GM18511 (cell line): ENCODE measurements at regions not wholly inside any gene's neighbourhood (a gene's known extent, or its start where the extent isn't known, plus 50 kb on each side); places are given as distances from the start of the nearest gene placed in this dataset.

Experiments
- ATAC-seq: cut with Tn5 transposase; IDR thresholded peaks from one replicate; pipeline ENCODE4 v1.9.1; 2021; ENCODE audit warnings: mild to moderate bottlenecking, moderate library complexity; ENCODE audit not compliant: unreplicated experiment

DNA sequence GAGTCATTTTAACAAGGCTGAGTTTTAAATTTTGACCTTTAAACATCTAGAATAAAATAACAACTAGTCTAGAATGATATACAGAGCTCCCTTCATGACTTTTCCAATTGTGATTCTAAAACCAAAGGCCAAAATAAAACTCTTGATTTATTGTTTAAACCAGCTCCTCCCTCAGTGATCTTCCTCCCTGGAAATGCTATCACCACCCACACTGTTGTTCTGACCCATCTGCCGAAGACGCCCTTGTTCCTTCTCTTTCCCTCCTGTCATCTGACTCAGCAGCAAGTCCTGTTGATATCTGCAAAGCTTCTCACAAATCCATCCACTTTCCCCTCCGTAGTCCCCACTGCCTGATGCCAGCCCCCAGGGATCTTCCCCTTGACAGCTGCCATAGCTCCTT lies 231.6 kb upstream of the DYNLRB2 start:
- no peak for ATAC-seq

DNA sequence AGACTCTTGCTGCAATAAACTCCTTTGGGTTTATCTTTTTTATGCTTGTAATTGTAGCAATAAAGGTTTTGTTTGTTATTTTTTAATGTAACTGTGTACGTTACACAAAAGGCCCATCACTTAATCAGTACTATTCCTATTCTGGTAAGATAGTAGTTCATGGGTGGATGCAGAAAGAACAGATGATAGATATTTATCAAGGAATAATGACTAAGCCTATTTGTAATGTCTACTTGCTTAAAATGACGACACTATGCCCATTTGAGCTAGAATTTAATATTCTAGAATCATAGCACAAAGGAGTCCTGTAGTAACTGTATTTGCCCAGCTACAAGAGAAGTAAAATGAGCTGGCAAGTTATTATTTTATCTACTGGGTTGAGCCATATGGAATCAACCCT lies 235.4 kb upstream of the DYNLRB2 start:
- ATAC-seq, result no peak

- no peak for ATAC-seq
These were observed 237.1 kb upstream of the DYNLRB2 start for GRCh38 chr16:80303691-80304090.

GRCh38 chr16:80300876-80301275 lies 239.9 kb upstream of the DYNLRB2 start:
- no peak for ATAC-seq

- no peak for ATAC-seq
These were observed 240.3 kb upstream of the DYNLRB2 start for GRCh38 chr16:80300456-80300855.

DNA sequence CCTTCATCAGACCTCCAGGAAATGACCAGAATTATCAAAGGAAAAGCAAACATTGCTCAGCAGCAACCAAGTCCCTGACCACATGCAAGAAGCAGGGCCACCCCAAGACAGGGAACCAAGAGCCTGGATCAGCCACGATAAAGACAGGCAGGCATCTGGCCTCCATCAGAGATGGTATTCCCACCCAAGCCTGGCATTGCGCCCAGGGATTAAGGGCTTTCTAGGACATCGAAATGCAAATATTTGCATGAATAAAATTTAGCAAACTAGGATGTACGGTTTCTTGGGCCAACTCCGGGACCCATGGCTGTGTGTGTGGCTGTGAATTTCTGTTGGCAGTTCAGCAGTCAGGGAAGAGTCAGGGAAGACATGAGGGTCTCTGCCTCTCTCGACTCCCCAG lies 241.4 kb upstream of the DYNLRB2 start:
- no peak for ATAC-seq

GRCh38 chr16:80298676-80299075 lies 242.1 kb upstream of the DYNLRB2 start:
- ATAC-seq, result no peak

GRCh38 chr16:80296034-80296433 lies 244.8 kb upstream of the DYNLRB2 start:
- ATAC-seq, result no peak

GRCh38 chr16:80294172-80294571 lies 246.6 kb upstream of the DYNLRB2 start:
- no peak for ATAC-seq

DNA sequence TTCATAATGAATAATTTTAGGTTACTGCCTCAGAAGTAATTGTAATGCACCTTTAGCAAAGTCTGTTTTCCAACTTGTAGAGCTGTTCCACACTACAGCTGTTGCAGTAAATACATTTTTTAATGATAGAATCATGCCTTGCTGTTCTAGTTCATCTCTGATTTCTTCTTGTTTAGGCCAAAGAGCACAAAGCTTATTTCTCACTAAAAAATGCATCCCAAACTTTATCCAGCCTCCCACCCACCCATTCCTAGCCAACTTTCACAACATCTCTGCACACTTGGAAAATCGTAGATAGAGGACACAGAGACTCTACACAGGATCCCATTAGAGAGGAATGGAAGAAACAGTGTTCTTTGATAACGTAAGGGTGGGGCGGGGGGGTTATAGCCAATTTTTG lies 252.2 kb upstream of the DYNLRB2 start:
- no peak for ATAC-seq

GRCh38 chr16:80287674-80288073 lies 253.1 kb upstream of the DYNLRB2 start:
- no peak for ATAC-seq

- ATAC-seq, result no peak
These were observed 255.7 kb upstream of the DYNLRB2 start for GRCh38 chr16:80285104-80285503.

DNA sequence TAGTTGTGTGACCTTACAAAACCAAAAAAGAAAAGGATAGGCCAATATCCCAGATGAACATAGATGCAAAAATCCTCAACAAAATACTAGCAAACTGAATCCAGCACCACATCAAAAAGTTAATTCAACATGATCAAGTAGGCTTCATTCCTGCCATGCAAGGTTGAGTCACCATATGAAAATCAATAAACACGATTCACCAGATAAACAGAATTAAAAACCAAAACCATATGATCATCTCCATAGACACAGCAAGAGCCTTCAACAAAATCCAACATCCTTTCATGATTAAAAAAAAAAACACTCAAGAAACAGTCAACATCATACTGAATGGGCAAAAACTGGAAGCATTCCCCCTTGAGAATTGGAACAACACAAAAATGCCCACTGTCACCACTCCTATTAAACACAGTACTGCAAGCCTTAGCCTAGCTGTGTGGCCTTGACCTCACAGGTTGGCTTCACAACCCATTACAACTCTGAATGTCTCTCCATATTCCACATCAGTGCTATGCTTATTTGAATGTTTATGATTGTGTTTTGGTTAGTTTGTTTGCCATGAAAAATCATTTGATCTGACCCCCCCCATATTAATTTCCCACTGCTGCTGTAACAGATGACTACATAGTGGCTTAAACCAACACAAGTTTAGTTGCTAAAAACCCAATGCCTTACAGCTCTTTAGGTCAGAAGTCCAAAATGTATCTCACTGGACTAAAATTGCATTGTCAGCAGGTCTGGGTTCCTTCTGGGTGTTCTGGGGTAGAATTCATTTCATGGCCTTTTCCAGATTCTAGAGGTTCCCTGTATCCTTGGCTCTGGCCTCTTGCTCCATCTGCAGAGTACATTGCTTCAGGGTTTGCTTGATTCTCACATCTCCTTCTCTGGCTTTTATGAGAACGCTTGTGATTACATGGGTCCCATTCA lies 257.1 kb upstream of the DYNLRB2 start:
- no peak for ATAC-seq

DNA sequence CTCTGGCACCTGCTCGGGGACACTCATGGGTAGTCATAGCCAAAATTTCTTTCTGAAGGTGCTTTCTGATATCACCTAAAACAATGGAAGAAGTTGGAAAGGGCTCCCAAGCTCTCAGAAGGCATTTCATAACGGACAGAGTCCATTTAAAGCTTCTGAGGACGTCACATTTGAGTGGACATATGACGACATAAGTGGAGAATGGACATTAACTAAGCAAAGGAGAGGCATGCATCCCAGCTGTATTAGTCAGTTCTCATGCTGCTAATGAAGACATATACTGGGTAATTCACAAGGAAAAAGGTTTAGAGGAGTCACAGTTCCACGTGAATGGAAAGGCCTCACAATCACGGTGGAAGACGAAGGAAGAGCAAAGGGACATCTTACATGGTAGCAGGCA lies 260.2 kb upstream of the DYNLRB2 start:
- no peak for ATAC-seq

GRCh38 chr16:80279656-80280055 lies 261.1 kb upstream of the DYNLRB2 start:
- ATAC-seq, result no peak

GRCh38 chr16:80277182-80277581 lies 263.6 kb upstream of the DYNLRB2 start:
- no peak for ATAC-seq

DNA sequence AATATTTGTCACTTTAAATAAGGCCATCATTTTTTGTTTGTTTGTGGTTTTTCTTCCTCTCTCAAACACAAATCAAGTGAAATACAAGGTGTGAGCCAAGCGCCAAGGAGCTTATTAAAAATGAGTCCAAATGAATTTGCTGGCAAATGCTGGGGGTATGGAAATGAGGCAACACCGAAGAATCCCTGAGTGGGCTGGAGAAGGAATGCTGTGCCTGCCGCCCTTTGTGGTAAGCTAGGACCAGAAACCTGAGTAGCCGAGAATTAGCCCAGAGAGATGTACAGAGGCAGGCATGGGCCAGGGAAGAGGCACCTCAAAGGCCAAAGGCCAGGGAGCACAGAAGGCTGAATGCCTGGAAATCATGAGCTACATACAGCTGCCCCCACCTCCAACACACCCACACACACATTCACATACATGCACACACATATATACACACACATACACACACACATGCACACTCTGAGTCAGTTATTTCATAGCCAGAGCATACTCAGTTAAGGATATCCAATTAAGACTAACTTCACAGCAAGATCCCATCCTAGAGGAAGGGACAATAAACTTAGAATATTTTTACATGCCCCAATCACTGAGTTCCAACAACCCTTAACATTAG lies 266.1 kb upstream of the DYNLRB2 start:
- no peak for ATAC-seq

- no peak for ATAC-seq
These were observed 266.9 kb upstream of the DYNLRB2 start for GRCh38 chr16:80273635-80274538.

DNA sequence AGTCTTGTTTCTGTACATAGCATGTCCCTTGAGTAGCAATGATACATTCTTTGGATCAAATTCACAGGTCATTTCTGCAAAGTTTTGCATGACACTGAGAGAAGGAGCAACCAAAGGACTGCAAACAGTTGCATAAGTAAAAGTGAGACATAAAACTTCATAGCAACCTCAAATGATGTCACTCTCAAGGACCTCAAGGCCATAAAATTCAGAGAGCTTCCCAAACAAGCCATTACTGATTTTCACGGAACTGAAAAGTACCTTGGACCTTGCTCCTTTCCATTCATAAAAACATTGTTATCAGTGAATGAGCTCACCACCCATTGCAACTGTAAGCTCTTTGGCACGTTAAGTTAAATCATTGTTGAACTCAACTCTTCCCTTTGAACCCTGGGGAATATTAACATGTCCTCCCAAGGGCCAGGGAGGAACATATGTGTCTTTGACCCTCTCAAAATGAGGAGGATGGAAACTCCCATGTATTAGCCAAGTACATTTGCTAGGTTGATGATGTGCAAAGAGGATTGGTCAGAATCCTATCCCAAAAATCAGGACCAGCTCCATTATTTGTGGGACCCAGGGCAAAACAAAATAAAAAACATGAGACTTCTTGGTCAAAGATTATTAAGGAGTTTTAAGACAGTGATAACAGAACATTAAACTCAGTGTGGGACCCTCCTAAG lies 275.0 kb upstream of the DYNLRB2 start:
- ATAC-seq, result no peak

GRCh38 chr16:80263848-80264694 lies 276.7 kb upstream of the DYNLRB2 start:
- no peak for ATAC-seq
